IPS-NIHi7 (cell line): ENCODE measurements at regions not wholly inside any gene's neighbourhood (a gene's known extent, or its start where the extent isn't known, plus 50 kb on each side); places are given as distances from the start of the nearest gene placed in this dataset.
"Not testable (repeated sequence)": the region's sequence is repeated elsewhere in the genome, so short reads cannot be mapped to it uniquely, and the experiment has no call there.

ENCODE experiments used
- DNase-seq: peaks from one replicate; pipeline ENCODE4 v3.0.0; 2012; ENCODE audit warnings: mixed read lengths; ENCODE audit errors: extremely low spot score

DNA sequence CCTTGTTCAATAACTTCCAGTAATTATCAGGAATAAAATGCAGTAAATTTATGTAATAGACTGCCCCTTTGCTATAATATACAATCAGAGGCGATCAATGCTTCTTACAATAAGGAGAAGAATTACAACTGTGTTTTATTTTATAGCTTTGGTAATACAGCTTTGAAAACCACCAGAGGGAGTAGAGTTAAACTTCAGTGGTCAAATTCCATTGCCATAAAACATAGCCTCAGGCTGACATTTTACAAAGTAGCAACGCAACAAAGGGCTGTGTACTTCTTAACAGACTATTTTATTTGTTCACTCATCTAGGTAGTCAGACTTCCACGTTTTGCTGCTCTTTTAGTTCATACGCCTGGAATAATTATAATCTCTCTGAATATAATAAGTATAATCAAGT lies 58.5 kb downstream of the TEX13C start:
- DNase-seq = no peak

GRCh38 chrX:125378770-125379169 lies 59.1 kb downstream of the TEX13C start:
- DNase-seq = no peak

GRCh38 chrX:125382148-125382628 lies 62.5 kb downstream of the TEX13C start:
- DNase-seq = no peak

- DNase-seq = no peak
These were observed 63.2 kb downstream of the TEX13C start for GRCh38 chrX:125382889-125383288.

GRCh38 chrX:125384867-125385266 lies 65.2 kb downstream of the TEX13C start:
- no peak for DNase-seq

- DNase-seq = no peak
These were observed 68.3 kb downstream of the TEX13C start for GRCh38 chrX:125387945-125388344.

DNA sequence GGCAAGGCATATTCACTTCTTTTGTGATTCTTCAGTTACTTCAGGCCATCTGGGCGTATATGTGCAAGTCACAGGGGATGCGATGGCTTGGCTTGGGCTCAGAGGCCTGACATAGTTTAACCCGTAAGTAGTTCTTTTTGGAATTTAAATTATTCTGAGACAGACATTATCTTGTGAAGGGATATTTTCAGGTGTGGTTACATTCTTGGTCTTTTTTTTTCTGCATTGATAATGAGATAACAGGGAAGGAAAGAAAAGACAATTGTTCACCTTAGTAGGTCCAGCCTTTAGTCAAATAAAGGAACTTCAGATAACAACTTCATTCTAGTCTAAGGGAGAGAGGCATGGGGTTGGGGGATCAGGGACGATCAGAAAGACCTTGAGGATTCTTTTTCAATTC lies 74.8 kb downstream of the TEX13C start:
- no peak for DNase-seq

GRCh38 chrX:125395626-125396025 lies 76.0 kb downstream of the TEX13C start:
- no peak for DNase-seq

DNA sequence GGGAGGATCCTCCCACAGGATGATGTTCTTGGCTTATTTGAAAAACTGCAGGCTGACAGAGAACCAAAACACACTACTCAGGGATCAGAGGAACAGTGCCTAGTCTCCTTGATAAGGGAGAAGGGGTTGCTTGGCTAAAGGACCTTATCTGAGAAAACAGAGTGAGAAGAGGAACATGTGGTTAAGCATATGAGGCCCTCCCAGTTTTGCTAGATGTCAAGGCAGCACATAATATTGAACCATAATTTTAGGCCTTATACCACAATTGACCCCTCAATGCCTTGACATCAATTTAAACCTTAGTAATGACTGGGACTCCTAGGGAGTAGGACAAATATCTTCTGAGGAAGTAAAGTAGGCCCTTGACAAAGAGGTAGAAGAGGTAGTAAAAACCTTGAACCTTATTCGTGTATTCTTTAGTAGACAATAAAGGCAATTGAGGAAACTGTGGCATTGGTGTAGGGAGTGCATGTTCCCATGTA lies 79.3 kb downstream of the TEX13C start:
- no peak for DNase-seq

DNA sequence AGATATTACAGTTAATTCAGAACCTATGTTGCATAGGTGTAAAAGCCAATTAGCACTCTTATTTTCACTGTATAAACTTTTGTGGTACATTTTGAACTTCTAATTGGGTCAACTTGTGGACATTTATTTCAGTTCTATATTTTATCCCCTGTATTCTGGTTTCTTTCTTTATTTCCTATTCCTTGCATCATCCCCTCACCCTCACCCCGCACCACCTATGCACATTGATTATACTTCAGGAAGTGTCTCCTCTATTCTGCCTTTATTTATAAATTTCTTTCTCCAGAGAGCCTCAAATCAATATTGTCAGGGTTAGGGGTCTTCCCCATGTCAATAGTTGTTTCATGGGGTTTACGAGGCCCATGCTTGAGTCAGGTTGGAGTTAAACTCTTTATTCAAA lies 83.1 kb downstream of the TEX13C start:
- no peak for DNase-seq

DNA sequence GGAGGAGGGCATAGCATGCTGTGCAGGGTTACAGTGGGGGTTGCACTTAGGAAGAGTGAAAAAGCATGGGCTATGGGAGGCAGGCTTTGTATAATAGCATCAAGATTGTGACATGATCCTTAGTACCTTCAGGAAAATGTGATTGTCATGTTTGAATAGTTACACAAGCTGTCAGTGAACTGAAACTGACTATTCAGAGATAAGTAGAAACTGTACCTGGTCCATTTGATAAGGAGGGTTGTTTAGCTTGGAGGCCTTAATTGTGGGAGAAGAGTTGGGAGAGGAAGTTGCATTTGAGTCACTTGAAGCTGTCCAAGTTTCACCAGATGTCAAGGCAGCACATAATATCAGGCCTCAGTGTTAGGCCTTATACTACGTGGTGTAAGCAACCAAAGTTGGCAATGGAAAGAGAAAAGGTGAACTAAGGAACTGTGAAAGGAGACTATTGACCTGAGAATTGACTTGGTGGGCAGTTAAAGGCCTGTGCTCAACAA lies 85.0 kb downstream of the TEX13C start:
- no peak for DNase-seq

DNA sequence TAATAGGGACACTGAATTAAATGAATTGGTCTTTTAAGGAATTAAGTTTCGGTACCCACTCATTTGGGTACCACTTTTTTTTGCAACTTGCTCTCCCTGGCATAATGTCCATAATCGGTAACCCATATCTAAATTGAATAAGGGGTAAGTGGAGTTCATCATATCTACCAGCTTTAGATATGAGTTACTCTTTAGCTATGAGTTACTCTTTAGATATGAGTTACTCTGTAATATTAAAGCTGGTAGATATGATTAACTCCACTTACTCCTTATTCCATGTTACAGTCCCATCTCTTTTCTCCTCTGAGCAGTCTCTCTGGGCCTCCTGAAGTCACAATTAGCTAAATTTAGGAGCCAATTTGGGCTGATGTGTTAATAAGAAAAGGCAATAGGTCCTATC lies 85.7 kb downstream of the TEX13C start:
- no peak for DNase-seq

- DNase-seq = no peak
These were observed 87.6 kb downstream of the TEX13C start for GRCh38 chrX:125407314-125407713.

DNA sequence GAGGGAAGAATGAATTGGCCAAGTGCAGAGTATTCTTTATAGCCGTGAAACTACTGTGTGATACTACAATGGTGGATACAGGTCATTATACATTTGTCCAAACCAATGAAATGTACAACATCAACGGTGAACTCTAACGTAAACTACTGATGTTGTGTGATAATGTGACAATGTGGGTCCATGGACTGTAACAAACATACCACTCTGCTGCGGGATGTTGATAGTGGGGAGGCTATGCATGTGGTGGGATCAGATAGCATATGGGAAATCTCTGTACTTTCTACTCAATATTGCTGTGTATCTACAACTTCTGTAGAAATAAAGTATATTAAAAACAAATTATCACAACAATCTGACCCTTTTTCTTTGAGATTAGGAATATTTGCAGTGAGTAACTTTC lies 101.1 kb downstream of the TEX13C start:
- DNase-seq = no peak

DNA sequence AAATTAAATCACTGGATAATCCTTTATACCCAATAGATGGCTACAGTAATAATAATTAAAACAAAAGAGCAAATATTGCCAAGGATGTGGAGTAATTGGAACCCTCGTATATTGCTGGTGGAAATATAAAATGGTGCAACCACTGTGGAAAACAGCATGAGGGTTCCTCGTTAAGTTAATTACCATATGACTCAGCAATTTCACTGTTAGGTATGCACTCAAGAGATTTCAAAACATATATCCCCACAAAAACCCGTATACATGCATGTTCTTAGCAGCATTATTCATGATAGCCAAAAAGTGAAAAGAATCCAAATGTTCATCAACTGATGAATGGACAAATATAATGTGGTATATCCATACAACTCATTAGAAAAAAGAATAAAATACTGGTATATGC lies 103.3 kb downstream of the TEX13C start:
- DNase-seq = no peak

- no peak for DNase-seq
These were observed 104.9 kb downstream of the TEX13C start for GRCh38 chrX:125424536-125424935.

- DNase-seq = peak; percentile 12
These were observed 117.2 kb downstream of the TEX13C start for GRCh38 chrX:125436855-125437254.

DNA sequence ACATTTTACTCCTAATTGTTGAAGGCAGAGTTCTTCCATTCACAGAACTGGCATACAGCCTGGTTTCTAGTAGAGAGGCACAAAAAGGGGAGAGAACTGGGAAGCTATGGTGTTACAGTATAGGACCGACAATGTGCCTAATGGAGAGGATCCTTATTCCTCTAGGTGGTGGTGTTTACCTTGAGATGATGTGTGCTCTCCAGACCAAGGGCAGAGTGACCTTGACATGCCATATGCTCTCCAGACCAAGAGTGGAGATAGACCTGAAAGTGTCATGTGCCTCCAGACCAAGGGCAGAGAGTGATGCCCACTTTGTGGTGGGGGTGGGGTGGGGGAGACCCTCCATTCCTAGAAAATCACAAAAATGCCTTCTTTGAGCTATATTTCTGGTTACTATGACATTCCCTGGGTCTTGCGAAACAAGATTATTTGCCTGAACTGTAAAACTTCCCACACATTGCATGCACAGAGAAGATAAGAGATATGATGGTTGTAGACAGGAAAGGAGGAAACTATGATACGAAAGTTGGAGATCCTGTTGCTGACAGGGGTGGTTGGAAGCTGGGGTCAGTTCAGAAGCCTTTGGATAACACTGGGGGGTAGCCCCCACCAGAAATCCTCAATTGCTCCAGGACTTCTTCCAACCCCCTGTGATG lies 119.7 kb downstream of the TEX13C start:
- DNase-seq = peak; percentile 36

GRCh38 chrX:125444659-125445058 lies 125.0 kb downstream of the TEX13C start:
- peak; percentile 14 for DNase-seq

- DNase-seq = no peak
These were observed 155.8 kb downstream of the TEX13C start for GRCh38 chrX:125475482-125475881.

DNA sequence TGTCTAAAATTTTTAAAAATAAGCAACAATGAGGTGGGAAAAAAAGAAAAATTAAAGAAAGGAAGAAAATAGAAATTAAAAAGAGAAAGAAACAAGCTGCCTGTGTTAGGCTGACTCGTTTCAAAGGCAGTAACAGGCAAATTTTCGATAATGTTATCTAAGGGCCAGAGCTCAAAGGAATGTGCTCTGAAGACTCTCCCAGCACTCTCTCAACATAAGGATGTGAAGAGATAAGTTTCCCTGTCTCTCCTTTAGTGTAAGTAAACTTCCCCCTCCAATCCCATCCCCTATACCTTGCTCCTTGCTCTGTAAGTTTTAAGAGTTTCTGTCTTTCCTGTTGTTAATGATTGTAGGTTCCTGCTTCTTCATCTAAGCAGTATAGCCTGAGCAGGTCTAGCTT lies 172.8 kb downstream of the TEX13C start:
- DNase-seq = peak; percentile 8

GRCh38 chrX:125493004-125493403 lies 173.3 kb downstream of the TEX13C start:
- not testable (repeated sequence) for DNase-seq

- DNase-seq = no peak
These were observed 178.0 kb downstream of the TEX13C start for GRCh38 chrX:125497667-125498066.

DNA sequence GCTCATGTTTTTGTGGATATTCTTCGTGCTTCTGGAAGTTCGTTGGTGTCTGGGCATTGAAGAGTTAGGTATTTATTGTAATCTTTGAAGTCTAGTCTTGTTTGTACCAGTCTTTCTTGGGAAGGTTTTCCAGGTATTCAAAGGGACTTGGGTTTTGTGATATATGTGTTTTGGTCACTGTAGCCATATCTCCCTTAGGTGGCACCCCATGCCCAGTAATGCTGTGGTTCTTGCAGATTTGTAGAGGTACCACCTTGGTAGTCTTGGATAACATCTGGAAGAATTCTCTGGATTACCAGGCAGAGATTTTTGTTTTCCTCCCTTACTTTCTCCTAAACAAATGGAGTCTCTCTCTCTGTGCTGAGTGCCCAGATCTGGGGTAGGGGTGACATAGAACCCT lies 184.1 kb downstream of the TEX13C start:
- no peak for DNase-seq
